ENCODE measurements at regions not wholly inside any gene's neighbourhood (a gene's known extent, or its start where the extent isn't known, plus 50 kb on each side); places are given as distances from the start of the nearest gene placed in this dataset.

GRCh38 chr9:515665-516064, 301.0 kb downstream of the DOCK8 start:
- no peaks in the 10 kb centered on the region for H3K9me3 ChIP-seq
- DNase-seq, result no peak
- H3K27me3 ChIP-seq, result no peaks in the 10 kb centered on the region
- H3K4me3 ChIP-seq, result no peak overlapping the region
- H3K36me3 ChIP-seq, result peaks cover 70% of the 10 kb centered on the region

GRCh38 chr9:517993-518392, 303.3 kb downstream of the DOCK8 start:
- H3K4me3 ChIP-seq, result no peak overlapping the region
- peaks cover 62% of the 10 kb centered on the region for H3K36me3 ChIP-seq
- H3K9me3 ChIP-seq, result no peaks in the 10 kb centered on the region
- DNase-seq, result no peak
- no peaks in the 10 kb centered on the region for H3K27me3 ChIP-seq

GRCh38 chr9:518540-518939, 303.9 kb downstream of the DOCK8 start:
- H3K36me3 ChIP-seq, result peaks cover 66% of the 10 kb centered on the region
- H3K27me3 ChIP-seq, result no peaks in the 10 kb centered on the region
- no peaks in the 10 kb centered on the region for H3K9me3 ChIP-seq
- no peak overlapping the region for H3K4me3 ChIP-seq
- DNase-seq, result no peak

GRCh38 chr9:519579-519978, 304.9 kb downstream of the DOCK8 start:
- DNase-seq, result no peak
- Histone ChIP-seq H3K36me3 (peaks cover 63% of the 10 kb centered on the region), H3K4me3 (no peak overlapping the region), H3K9me3 (no peaks in the 10 kb centered on the region), H3K27me3 (no peaks in the 10 kb centered on the region)

- no peak for DNase-seq
- H3K36me3 ChIP-seq, result peaks cover 64% of the 10 kb centered on the region
- no peaks in the 10 kb centered on the region for H3K9me3 ChIP-seq
- H3K4me3 ChIP-seq, result no peak overlapping the region
- no peaks in the 10 kb centered on the region for H3K27me3 ChIP-seq
These were observed 305.6 kb downstream of the DOCK8 start for GRCh38 chr9:520302-520701.

GRCh38 chr9:522190-522589, 307.5 kb downstream of the DOCK8 start:
- Histone ChIP-seq H3K4me3 (no peak overlapping the region), H3K9me3 (no peaks in the 10 kb centered on the region), H3K27me3 (no peaks in the 10 kb centered on the region), H3K36me3 (peaks cover 74% of the 10 kb centered on the region)
- DNase-seq, result no peak

GRCh38 chr9:522658-523057, 308.0 kb downstream of the DOCK8 start:
- no peaks in the 10 kb centered on the region for H3K9me3 ChIP-seq
- no peak overlapping the region for H3K4me3 ChIP-seq
- peaks cover 71% of the 10 kb centered on the region for H3K36me3 ChIP-seq
- DNase-seq, result peak; percentile 49
- H3K27me3 ChIP-seq, result no peaks in the 10 kb centered on the region

GRCh38 chr9:523444-523843, 308.8 kb downstream of the DOCK8 start:
- H3K27me3 ChIP-seq, result no peaks in the 10 kb centered on the region
- peaks cover 64% of the 10 kb centered on the region for H3K36me3 ChIP-seq
- no peak overlapping the region for H3K4me3 ChIP-seq
- no peak for DNase-seq
- no peaks in the 10 kb centered on the region for H3K9me3 ChIP-seq

GRCh38 chr9:524008-524407, 309.3 kb downstream of the DOCK8 start:
- Histone ChIP-seq H3K4me3 (no peak overlapping the region), H3K9me3 (no peaks in the 10 kb centered on the region), H3K36me3 (peaks cover 62% of the 10 kb centered on the region), H3K27me3 (no peaks in the 10 kb centered on the region)
- DNase-seq, result no peak

- no peak overlapping the region for H3K4me3 ChIP-seq
- no peak for DNase-seq
- H3K9me3 ChIP-seq, result no peaks in the 10 kb centered on the region
- H3K36me3 ChIP-seq, result peaks cover 49% of the 10 kb centered on the region
- H3K27me3 ChIP-seq, result no peaks in the 10 kb centered on the region
These were observed 312.4 kb downstream of the DOCK8 start for GRCh38 chr9:526904-527591.

GRCh38 chr9:529731-530130, 311.8 kb upstream of the DMRT1 start:
- no peaks in the 10 kb centered on the region for H3K9me3 ChIP-seq
- H3K27me3 ChIP-seq, result no peaks in the 10 kb centered on the region
- peaks cover 48% of the 10 kb centered on the region for H3K36me3 ChIP-seq
- no peak overlapping the region for H3K4me3 ChIP-seq
- no peak for DNase-seq

- no peaks in the 10 kb centered on the region for H3K9me3 ChIP-seq
- H3K4me3 ChIP-seq, result no peak overlapping the region
- peak; percentile 84 for DNase-seq
- peaks cover 48% of the 10 kb centered on the region for H3K36me3 ChIP-seq
- H3K27me3 ChIP-seq, result no peaks in the 10 kb centered on the region
These were observed 310.8 kb upstream of the DMRT1 start for GRCh38 chr9:530681-531080.

- Histone ChIP-seq H3K4me3 (no peak overlapping the region), H3K9me3 (no peaks in the 10 kb centered on the region), H3K27me3 (no peaks in the 10 kb centered on the region), H3K36me3 (peaks cover 54% of the 10 kb centered on the region)
- no peak for DNase-seq
These were observed 308.8 kb upstream of the DMRT1 start for GRCh38 chr9:532707-533106.

- Histone ChIP-seq H3K9me3 (0 out of 2 replicates have a peak, but pooled peaks cover 2% of the 10 kb centered on the region), H3K36me3 (peaks cover 62% of the 10 kb centered on the region), H3K4me3 (no peak overlapping the region), H3K27me3 (no peaks in the 10 kb centered on the region)
- DNase-seq, result peak; percentile 87
These were observed 306.6 kb upstream of the DMRT1 start for GRCh38 chr9:534886-535285.

GRCh38 chr9:535356-535755, 306.1 kb upstream of the DMRT1 start:
- 0 out of 2 replicates have a peak, but pooled peaks cover 2% of the 10 kb centered on the region for H3K9me3 ChIP-seq
- H3K27me3 ChIP-seq, result no peaks in the 10 kb centered on the region
- H3K36me3 ChIP-seq, result peaks cover 63% of the 10 kb centered on the region
- H3K4me3 ChIP-seq, result no peak overlapping the region
- DNase-seq, result no peak

GRCh38 chr9:536597-537511, 304.6 kb upstream of the DMRT1 start:
- DNase-seq, result no peak
- H3K9me3 ChIP-seq, result 0 out of 2 replicates have a peak, but pooled peaks cover 2% of the 10 kb centered on the region

GRCh38 chr9:543478-543877, 298.0 kb upstream of the DMRT1 start:
- Histone ChIP-seq H3K9me3 (0 out of 2 replicates have a peak, but pooled peaks cover 2% of the 10 kb centered on the region), H3K27me3 (no peaks in the 10 kb centered on the region), H3K36me3 (peaks cover 73% of the 10 kb centered on the region), H3K4me3 (no peak overlapping the region)
- DNase-seq, result no peak

More at GRCh38 chr9:536597-537511, 304.6 kb upstream of the DMRT1 start:
- H3K36me3 ChIP-seq, result peaks cover 76% of the 10 kb centered on the region
- no peak overlapping the region for H3K4me3 ChIP-seq
- no peaks in the 10 kb centered on the region for H3K27me3 ChIP-seq
